NCI-H226 (cell line): ENCODE measurements at regions not wholly inside any gene's neighbourhood (a gene's known extent, or its start where the extent isn't known, plus 50 kb on each side); places are given as distances from the start of the nearest gene placed in this dataset.
A peak's percentile ranks its signal among the peaks of the same experiment; 100 is the strongest.

Experiments
- DNase-seq: peaks from one replicate; pipeline ENCODE4 v3.0.0-alpha.2; 2015

DNA sequence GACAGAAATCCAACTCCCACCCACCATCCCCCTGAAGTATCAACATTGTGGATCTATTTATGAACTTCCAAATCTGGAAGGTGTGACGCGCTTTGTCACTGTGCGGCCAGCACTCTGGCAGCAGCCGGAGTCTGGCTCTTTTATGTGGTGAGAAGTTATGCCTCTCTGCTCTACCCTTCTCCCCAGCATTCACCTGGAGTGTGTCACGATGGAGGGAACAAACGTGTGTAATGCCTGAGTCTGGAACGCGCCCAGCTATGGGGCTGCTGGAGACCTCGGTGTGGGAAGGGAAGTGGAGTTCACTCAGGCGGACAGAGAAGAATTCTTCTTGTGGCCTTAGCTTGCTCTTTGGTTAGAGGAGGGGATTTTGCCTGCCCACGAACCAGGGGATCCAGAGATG is 222.1 kb upstream of the RPL34 start:
- no peak for DNase-seq

DNA sequence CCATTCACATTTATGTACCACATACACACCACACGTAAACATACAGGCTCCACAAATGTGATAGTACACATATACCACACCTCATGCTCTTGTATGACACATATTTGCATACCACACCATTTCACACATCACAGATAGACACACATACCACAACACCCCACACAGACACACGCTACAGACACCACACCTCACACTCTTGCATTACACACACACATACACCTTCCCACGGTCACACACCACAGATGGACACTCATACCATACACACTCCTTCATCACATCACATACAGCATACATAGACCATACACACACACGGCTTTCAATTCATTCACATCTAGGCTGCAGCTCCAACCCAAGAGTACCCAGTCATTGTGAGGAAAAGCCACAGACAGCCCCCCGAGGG is 222.5 kb upstream of the RPL34 start:
- no peak for DNase-seq

DNA sequence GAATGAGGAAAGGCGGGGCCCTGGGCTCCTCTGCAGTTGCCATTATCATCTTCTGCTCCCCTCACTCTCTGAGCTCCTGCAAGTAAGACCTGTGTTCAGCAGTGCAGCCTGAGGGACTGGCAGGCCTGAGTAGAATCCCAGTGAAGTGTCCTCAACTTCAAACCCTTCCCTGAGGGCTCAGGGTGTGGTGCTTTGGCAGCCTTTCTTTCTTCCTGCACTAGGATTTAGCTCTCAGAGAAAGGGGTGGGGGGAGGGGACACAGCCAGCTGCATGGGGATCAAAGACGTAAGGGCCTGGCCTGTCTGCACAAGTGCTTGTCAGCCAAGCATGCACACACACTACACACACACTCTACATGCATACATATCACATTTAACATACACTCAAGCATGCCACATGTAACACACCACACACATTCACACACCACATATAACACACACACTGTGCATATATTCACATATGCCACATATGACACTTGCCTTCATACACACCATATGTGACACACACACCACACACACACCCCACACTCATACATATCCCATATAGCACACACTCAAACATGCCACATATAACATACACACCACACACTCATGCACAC is 223.4 kb upstream of the RPL34 start:
- DNase-seq: no peak

DNA sequence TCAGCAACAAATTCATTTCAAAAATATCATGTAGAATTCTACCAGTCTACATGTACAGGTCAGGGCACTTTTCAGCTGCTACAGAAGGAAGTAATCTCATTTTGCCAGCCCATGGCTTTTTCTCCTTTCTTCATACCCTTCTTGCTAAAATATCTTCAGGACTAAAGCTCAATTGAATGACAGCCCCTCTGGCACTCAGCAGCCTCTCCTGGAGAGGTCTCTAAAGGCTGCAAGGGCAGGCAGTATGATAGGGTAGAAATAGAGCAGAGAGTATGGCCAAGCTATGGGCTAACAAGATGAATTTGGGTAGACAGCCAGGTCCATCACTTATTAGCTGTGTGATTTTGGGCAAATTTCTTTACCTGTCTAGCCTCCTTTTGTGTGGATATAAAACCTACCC is 224.6 kb upstream of the RPL34 start:
- no peak for DNase-seq

DNA sequence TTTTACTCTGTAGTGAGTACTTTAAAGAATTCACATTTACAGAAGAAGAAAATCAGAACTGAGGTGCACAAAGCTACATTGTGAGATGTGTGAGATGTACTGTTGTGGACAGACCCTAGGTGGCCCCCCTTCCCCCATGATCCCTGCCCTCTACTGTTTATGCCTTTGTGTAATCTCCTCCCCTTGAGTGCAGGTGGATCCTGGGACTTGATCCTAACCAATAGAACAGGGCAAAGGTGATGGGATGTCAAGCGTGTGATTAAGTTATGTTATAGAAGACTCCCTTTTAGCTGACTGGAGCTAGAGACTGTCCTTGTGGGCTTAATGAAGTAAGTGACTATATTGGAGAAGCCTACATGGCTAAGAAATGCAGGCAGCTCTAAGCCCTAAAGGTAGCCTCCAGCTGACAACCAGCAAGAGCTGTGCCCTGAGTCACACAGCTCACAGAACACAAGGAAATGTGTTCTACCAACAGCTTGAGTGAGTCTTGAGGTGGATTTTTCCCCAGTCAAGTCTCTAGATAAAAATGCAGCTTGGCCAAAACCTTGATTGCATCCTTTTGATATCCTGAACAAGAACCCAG is 225.2 kb upstream of the LEF1 start:
- DNase-seq: no peak

DNA sequence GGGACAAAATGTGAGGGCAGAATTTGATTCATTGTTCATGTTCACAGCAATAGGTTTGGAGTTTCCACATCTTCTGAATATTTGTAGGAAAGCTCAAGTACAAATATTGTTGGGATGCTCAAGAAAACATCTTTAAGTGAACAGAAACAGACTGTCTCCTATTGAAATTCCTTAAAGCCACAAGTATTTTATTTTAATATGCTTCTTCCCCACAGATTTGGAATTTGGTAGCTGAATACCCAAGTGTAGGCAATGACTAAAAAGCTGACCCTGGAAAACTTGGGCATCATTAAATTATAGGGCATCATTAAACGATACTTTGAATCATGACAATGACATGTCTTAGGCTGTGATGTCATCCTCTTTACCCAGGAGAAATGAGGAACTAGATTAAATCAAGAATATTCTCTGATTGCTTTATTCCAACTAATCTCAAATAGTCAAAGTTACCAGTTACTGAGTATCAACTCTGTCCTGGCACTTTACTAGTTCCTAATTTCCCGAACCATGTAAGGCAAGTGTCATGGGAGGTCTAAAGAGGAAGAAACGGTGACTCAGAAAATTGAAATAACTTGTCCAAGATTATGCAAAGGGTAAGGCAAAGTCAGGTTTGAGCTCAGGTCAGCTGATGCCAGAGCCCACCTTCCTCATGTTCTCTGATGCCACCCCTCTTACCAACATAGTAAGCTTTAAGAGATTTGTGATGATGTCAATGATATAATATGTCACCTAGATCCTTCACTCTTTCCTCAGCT is 223.1 kb upstream of the LEF1 start:
- DNase-seq: no peak

DNA sequence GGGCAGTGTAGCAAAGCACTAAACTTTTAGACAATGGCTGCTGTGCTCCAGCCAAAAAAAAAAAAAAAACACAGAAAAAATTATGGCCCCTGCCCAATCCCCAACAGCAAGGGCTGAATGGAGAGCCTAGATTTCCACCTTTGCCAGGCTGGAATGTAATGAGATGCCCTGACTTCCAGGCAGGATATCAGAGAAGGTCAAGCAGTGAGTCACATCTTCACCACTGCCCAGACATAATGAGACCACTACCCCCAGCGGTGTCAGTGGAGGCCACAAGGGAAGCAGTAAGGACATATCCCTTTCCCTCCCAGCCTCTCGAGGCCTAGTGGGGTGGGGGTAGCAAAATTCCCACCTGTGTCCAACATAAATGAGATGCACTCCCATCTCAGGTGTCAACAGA is 216.3 kb upstream of the LEF1 start:
- no peak for DNase-seq

DNA sequence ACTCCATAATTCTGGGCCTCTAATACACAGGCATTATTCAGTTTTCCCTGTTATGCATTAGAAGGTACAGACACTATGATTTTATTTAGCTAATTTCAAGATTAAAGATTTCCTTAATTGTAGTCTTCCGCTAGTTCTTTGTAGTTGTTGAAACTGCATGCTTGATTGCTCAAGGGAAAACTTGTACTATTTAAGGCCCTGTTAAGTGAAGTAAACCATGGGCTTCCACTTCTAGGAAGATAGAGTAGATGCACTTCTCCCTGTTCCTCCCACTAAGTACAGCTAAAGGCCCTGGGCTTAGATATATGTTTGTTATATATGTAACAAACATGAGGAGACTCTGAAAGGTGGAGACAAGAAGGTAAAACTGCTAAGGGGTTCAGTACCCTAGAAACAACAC is 215.8 kb upstream of the LEF1 start:
- no peak for DNase-seq

DNA sequence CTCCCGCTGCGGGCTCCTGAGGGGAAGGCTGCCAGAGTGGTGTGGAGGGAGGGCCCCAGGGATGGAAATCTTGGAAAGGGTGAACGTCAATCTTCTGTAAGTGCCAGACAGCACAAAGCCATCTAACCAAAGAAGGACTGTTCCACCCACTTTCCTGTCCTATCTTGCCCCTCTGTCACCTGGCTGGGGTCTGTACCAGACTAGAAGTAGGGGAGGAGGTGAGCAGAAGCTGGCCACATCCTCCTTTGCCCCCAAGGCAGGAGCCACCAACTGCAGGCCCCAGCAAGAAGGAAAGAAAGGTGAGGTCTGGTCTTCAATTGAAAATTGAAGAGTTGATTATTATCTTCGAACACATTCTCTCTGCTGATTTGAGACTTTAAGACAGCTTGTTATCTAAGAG is 214.4 kb upstream of the LEF1 start:
- DNase-seq: no peak

DNA sequence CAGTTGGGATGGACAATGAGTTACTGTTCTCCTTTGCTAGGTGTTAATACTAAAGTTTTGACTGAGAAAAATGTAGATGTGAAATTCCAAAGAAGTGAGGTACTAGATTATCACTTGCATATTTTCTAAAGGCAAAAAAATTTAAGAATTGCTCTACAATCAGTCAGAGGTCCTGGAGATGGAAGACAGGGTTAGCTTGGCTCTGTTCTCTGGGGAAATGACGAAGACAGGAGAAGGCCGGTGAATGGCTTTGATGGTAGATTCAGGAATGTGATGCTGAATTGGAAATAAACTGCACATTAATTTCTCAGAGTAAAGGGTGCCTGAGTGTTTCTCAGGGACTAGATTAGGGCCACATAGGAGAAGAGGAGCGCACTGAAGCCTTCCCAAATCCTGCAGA is 214.0 kb upstream of the LEF1 start:
- DNase-seq: no peak

DNA sequence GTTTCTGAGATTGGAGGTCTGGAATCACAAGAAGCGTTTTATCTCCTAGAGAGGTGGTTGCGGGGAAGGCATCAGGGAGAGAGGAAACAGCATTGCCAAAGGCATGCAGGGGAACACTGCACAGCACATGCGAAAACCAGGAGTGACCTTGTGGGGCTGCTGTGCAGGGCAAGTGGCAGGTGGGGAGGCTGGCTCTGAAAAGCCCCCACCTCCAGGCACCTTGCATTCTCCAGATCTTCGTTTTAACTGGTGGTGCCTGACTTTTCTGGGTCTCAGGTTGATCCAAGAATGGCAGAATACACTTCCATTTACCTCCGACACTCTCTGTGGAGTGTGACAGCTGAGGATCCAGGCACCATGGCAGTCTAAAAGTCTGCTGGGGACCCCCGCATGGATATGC is 209.4 kb upstream of the LEF1 start:
- DNase-seq: no peak

DNA sequence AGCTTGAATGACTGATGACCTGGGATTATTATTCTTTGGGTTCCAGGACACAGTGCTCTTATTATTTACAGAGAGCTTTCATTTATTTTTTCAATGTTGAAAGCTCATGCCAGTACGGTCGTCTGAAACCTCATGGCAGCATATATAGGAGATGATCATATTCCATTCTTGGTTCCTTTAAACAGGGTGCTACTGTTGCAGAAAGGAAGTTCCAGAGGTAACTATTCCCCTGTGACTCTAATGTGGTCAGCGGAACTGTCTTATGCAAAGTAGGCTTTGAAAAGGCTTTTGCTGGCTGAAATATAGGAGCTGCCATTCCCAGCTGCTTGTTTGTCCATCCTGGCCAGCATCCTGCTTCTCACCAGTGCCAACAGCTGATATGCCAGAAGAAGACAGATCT is 208.3 kb upstream of the LEF1 start:
- no peak for DNase-seq

DNA sequence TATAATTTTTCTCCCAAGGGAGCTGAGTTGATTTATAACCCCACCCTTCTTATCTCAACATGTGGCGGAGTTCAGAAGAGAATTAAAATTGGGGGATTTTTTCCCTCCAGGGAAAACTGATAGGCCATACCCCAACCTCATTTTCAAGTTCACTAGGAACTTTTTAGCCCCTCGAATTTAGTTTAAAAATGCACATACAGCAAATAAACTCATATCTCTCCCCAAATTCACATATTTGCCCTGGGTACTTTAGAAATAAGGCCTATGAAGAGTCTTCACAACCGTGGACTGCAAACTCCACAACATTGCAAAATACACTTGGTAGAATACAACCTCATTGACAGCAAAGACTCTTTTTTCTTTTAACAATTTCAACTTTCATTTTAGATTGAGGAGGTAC is 206.7 kb upstream of the LEF1 start:
- DNase-seq: no peak

DNA sequence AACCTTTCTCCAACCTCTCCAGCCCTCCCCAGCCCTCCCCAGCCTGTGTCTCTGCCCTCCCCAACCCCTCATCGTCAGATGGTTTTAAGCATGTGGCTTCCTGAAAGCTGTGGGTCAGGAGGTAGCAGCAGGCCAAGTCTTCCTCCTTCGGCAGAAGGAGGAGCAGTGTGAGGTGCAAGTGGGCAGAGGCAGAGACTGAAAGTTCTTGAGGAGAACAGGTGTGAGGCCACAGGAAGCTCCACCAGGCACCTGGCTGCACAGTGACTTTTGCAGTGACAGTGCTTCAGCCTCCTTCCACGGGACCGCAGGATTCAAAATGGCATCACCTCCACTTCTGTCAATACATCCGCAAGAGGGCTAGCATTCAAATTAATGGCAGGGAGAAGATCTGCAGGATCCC is 203.9 kb upstream of the LEF1 start:
- no peak for DNase-seq

DNA sequence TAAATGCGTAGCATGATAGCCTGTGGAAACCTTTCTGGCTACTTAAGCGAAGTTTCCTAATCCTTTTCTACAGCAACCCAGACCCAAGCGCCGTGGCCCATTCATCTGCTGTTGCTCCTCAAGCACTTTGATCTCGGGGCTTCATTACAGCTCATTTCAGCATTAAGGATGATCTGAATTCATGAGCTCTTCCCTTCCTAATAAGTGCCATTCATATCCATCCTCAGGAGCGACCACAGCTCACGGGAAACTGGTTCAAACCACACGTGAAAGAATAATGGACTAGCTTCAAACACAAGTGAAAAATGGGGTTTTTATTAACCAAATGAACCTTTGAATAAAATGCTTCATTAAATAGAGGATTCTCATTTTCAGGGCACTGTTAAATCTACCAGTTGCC is 202.6 kb upstream of the LEF1 start:
- DNase-seq: no peak

DNA sequence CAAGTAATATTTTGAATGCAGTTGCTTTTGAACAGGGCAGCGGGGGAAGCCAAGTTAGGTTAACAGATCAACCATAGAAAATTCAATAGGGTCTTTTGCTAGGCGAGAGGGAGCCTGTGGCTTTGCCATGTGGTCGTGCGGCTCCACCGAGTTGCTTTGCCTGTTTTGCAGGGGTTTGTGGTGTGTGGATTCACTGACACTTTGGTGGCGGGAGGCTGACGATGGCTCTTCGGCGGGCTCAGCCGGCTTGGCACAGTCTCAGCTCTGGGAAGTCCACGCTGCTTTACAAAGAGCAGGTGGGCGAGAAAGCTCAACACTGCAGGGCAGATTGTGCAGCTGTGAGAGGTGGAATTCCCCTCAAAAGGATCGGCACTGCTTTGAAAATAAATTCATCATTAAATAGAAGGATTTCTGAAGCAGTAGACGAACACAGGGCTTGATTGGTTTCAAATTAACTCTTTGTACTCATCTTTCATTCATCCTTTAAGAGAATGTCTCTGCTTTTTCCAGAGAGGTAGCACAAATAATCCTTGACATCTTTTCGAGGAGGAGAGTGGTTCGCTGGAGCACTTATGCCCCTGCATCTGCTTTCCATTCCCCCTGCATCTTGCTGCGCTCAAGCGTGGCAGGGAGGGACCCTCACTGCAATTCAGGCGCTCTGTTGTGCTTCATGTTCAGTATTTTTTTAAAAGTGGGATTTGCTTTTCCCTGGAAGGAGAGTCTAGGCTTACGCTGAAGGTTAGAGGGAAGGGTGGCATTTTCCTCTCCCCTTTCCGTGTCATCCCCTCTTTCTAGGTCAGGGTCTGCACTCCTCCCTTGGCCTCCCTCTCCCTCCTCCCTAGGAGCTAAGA is 201.8 kb upstream of the LEF1 start:
- no peak for DNase-seq

DNA sequence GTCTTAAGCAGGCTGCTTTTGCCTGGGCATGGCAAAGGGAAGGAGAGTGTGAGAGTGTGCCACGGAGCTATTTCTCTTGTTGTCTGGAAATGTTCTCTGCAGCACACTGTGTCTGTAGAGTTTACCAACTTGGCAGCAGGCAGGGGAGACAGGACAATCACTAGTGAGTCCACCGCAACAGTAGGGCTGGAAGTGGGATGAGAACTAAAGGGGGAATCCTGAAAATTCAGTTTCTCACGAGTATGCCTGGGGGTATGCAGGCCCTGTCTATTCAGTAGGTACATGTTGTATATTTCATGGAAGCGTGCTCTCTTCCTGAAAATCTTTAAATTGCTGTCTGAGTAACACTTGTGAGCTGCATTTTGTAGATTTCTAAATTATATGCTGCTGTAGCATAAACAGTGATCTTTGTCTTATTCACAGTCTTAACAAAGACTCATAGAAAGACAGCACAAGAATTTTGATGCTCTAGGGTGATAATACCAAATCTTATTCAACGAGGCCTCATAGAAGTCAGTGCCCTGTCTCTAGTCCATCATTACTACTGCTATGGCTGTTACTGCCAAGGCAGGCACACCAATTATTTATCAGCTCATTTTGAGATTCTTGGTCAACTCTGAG is 200.4 kb upstream of the LEF1 start:
- DNase-seq: no peak

DNA sequence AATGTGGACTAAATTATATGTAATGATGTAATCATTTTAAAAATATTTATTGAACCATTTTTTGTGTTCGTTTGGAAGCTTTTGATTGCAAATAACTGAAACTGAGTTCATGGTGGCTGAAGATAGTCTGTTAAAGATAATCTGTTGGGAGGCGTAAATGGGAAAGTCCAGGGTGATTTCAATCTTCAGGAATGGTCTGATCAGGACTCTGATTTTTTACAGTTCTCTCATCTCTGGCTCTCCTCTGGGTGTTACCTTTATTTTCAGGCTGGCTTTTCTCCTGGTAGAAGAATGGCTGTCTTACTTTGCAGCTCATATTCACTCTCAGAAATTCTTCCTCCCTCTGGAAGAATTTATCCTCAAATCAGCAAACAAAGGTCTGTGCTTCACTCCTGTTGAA is 199.0 kb upstream of the LEF1 start:
- no peak for DNase-seq

DNA sequence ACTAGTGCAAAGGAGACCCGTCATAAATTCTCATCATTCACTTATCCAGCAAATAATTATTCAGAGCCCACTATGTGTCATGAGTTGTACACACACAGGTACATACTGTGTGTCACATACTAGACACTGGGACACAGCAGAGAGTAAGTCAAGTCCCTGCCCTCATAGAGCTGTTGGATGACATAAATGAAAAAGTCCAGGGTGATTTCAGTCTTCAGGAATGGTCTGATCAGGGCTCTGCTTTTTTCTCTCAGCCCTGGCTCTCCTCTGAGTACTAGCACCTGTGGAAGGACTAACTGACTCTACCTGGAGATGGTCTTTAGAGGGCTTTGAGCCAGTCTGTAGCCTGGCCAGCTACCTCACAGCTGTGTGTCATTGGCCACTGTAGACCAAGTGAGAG is 198.0 kb upstream of the LEF1 start:
- DNase-seq: no peak

DNA sequence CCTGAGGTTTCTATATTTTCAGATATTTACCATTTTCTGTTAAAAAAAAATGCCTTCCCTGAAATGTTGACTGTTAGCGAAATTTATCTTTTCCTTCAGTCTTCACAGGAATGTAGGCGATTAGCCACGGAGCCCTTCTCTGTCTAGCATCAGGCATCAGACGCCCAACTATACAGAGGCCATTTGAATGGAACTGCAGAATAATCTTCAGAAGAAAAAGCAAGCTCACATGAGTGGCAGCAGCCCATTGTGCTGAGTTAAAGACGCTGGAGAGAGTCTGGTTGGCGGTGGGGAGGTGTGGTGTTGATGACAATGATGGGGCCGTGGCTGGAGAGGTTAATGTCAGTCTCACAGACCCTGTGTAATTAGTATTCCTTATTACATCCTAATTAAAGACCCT is 196.8 kb upstream of the LEF1 start:
- no peak for DNase-seq

DNA sequence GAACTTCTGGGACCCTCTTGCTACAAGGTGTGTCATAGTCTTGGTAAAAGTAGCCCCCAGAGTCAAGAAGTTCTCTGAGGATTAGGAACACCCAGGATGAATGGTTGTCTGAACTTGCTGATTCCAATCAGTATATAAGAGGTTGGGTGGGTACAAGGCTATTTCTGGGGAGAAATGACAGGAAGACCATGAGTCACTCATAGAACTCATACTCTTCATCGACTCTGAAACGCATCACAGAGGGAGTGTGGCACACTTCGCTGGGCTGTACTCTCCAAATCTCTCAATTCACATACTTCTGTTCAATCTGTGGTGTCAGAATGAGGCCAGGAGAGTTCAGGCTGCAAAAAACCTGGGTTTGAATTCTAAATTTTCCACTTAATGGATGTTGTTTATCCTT is 193.2 kb upstream of the LEF1 start:
- no peak for DNase-seq

DNA sequence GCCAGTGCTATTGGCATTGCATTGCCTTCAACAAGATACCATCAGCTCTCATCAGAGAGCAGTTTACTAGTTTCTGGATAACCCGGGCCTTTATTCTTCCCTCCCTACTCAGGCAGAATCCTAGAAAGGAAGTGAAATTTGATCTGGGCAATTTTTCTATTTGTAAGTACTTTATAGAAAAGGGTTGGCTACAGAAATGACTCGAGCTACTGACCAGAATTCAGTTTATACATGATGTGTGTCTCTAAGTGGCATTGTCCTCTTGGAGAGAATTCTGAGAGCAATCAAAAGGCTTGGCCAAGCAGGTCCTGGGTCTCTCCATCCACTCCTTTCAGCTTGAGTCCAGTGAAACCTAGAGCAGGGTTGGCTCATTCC is 192.7 kb upstream of the LEF1 start:
- DNase-seq: peak; percentile 2

DNA sequence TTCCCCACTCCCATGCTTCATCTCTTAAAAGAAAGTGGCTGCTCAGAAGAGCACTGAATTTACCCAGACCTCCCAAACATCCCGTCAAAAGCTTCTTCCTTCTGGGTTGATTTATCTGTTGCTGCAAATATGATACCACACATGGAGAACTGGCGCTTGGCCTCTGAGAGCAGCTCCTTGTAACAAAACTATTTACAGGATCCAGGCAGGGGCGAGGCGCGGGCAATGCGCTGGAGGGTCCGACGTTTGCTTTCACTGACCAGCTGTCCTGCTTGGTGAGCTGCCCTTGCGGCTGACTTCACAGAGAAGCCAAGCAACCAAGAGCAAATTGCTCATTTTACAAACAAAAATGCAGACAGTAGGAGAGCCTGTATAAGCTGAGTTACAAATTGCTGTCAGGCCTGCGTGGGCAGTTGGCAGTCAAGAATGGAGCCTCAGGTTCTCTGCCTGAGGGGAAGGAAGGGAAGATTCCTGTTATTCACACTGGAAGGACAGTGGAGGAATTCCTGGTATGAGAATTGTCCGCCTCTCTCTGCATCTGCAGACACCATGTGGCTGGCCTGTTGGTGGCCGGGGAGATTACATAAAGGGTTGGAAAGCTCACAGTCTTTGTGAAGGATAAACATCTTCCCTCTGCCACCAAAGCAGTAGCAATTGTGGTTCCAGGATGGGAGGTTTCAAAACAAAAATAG is 192.2 kb upstream of the LEF1 start:
- peak; percentile 56 for DNase-seq
